ENCODE measurements at regions not wholly inside any gene's neighbourhood (a gene's known extent, or its start where the extent isn't known, plus 50 kb on each side); places are given as distances from the start of the nearest gene placed in this dataset.

- no peak overlapping the region for H3K9ac ChIP-seq (ENCODE audit: low read length)
- no peaks in the 10 kb centered on the region for H3K79me2 ChIP-seq (ENCODE audit: insufficient read depth, low read length)
- peaks cover 22% of the 10 kb centered on the region for H3K9me3 ChIP-seq (ENCODE audit: insufficient read depth, low read depth, low read length)
- Mint-ChIP-seq H3K4me3 (ENCODE audit: unreplicated experiment) (no peak overlapping the region), H3K4me1 (ENCODE audit: low read depth, unreplicated experiment) (no peaks in the 10 kb centered on the region), H3K27ac (ENCODE audit: unreplicated experiment) (no peak overlapping the region), H3K9me3 (ENCODE audit: unreplicated experiment) (no peaks in the 10 kb centered on the region), H3K36me3 (ENCODE audit: low read depth, unreplicated experiment) (no peaks in the 10 kb centered on the region), H3K27me3 (ENCODE audit: low read depth, unreplicated experiment) (no peaks in the 10 kb centered on the region)
- H2AFZ ChIP-seq (ENCODE audit: low read depth, low read length): peak overlapping the region; percentile 50
- TF ChIP-seq EZH2 (IDR thresholded peaks at IDR 0.05; ENCODE audit: insufficient read depth, low read length): no peak
- TF ChIP-seq CTCF (IDR thresholded peaks at IDR 0.05; ENCODE audit: insufficient read depth, low read depth, low read length): no peak
- peak overlapping the region; percentile 94 for H3K4me2 ChIP-seq (ENCODE audit: low read length)
- no peak overlapping the region for H3K27ac ChIP-seq (ENCODE audit: low read depth, low read length)
- DNase-seq (ENCODE audit: low read depth) (no peak), FAIRE-seq (no peak)
- no peaks in the 10 kb centered on the region for H4K20me1 ChIP-seq (ENCODE audit: insufficient read depth, low read length)
- no peaks in the 10 kb centered on the region for H3K27me3 ChIP-seq (ENCODE audit: insufficient read depth, low read length)
- H3K4me1 ChIP-seq (ENCODE audit: insufficient read depth, low read length): no peaks in the 10 kb centered on the region
- H3K36me3 ChIP-seq (ENCODE audit: insufficient read depth, low read length): no peaks in the 10 kb centered on the region
- H3K4me3 ChIP-seq (ENCODE audit: insufficient read depth, low read depth, low read length): peak overlapping the region; percentile 35
Measured at GRCh38 chr18:39799006-39799405, 2156.0 kb upstream of the PIK3C3 start.

GRCh38 chr18:39796393-39796792 is 2158.6 kb upstream of the PIK3C3 start:
- Histone ChIP-seq H2AFZ (ENCODE audit: low read depth, low read length) (no peak overlapping the region), H3K36me3 (ENCODE audit: insufficient read depth, low read length) (no peaks in the 10 kb centered on the region), H3K27ac (ENCODE audit: low read depth, low read length) (no peak overlapping the region), H3K4me1 (ENCODE audit: insufficient read depth, low read length) (no peaks in the 10 kb centered on the region), H3K9ac (ENCODE audit: low read length) (no peak overlapping the region), H3K9me3 (ENCODE audit: insufficient read depth, low read depth, low read length) (peaks cover 5% of the 10 kb centered on the region), H3K4me2 (ENCODE audit: low read length) (no peak overlapping the region), H3K79me2 (ENCODE audit: insufficient read depth, low read length) (no peaks in the 10 kb centered on the region), H3K27me3 (ENCODE audit: insufficient read depth, low read length) (no peaks in the 10 kb centered on the region), H4K20me1 (ENCODE audit: insufficient read depth, low read length) (no peaks in the 10 kb centered on the region), H3K4me3 (ENCODE audit: insufficient read depth, low read depth, low read length) (no peak overlapping the region)
- Mint-ChIP-seq H3K4me1 (ENCODE audit: low read depth, unreplicated experiment) (no peaks in the 10 kb centered on the region), H3K36me3 (ENCODE audit: low read depth, unreplicated experiment) (no peaks in the 10 kb centered on the region), H3K9me3 (ENCODE audit: unreplicated experiment) (no peaks in the 10 kb centered on the region), H3K4me3 (ENCODE audit: unreplicated experiment) (no peak overlapping the region), H3K27ac (ENCODE audit: unreplicated experiment) (no peak overlapping the region), H3K27me3 (ENCODE audit: low read depth, unreplicated experiment) (no peaks in the 10 kb centered on the region)
- DNase-seq (ENCODE audit: low read depth) (no peak), FAIRE-seq (no peak)
- TF ChIP-seq EZH2 (IDR thresholded peaks at IDR 0.05; ENCODE audit: insufficient read depth, low read length) (no peak), CTCF (IDR thresholded peaks at IDR 0.05; ENCODE audit: insufficient read depth, low read depth, low read length) (no peak)

GRCh38 chr18:39795350-39795749 is 2159.7 kb upstream of the PIK3C3 start:
- Histone ChIP-seq H3K4me3 (ENCODE audit: insufficient read depth, low read depth, low read length) (no peak overlapping the region), H3K36me3 (ENCODE audit: insufficient read depth, low read length) (no peaks in the 10 kb centered on the region), H2AFZ (ENCODE audit: low read depth, low read length) (no peak overlapping the region), H3K4me2 (ENCODE audit: low read length) (no peak overlapping the region), H3K4me1 (ENCODE audit: insufficient read depth, low read length) (no peaks in the 10 kb centered on the region), H3K27ac (ENCODE audit: low read depth, low read length) (no peak overlapping the region), H3K9me3 (ENCODE audit: insufficient read depth, low read depth, low read length) (no peaks in the 10 kb centered on the region), H3K79me2 (ENCODE audit: insufficient read depth, low read length) (no peaks in the 10 kb centered on the region), H3K9ac (ENCODE audit: low read length) (no peak overlapping the region), H3K27me3 (ENCODE audit: insufficient read depth, low read length) (no peaks in the 10 kb centered on the region), H4K20me1 (ENCODE audit: insufficient read depth, low read length) (no peaks in the 10 kb centered on the region)
- Mint-ChIP-seq H3K4me1 (ENCODE audit: low read depth, unreplicated experiment) (no peaks in the 10 kb centered on the region), H3K27me3 (ENCODE audit: low read depth, unreplicated experiment) (no peaks in the 10 kb centered on the region), H3K4me3 (ENCODE audit: unreplicated experiment) (no peak overlapping the region), H3K36me3 (ENCODE audit: low read depth, unreplicated experiment) (no peaks in the 10 kb centered on the region), H3K9me3 (ENCODE audit: unreplicated experiment) (no peaks in the 10 kb centered on the region), H3K27ac (ENCODE audit: unreplicated experiment) (no peak overlapping the region)
- TF ChIP-seq CTCF (IDR thresholded peaks at IDR 0.05; ENCODE audit: insufficient read depth, low read depth, low read length) (no peak), EZH2 (IDR thresholded peaks at IDR 0.05; ENCODE audit: insufficient read depth, low read length) (no peak)
- FAIRE-seq (no peak), DNase-seq (ENCODE audit: low read depth) (no peak)
